ACC112 (cell line): ENCODE measurements at regions not wholly inside any gene's neighbourhood (a gene's known extent, or its start where the extent isn't known, plus 50 kb on each side); places are given as distances from the start of the nearest gene placed in this dataset.
"Not testable (repeated sequence)": the region's sequence is repeated elsewhere in the genome, so short reads cannot be mapped to it uniquely, and the experiment has no call there.

Experiments
- H2AFZ ChIP-seq: fragments of 200-600 bp; sonication (generic); one replicate; pipeline ENCODE4 v1.6.0; 2017; ENCODE audit warnings: antibody characterized with exemption, low read length; ENCODE audit not compliant: unreplicated experiment
- H3K27ac ChIP-seq: fragments of 200-600 bp; sonication (generic); 2 replicates; pipeline ENCODE4 v1.5.1; 2014; ENCODE audit warnings: low read depth, mild to moderate bottlenecking, antibody characterized with exemption, low read length, moderate library complexity
- H3K27me3 ChIP-seq: fragments of 200-600 bp; sonication (generic); 2 replicates; pipeline ENCODE4 v1.6.1; 2014; ENCODE audit warnings: mild to moderate bottlenecking, antibody characterized with exemption, low read length, moderate library complexity, mixed read lengths; ENCODE audit not compliant: insufficient read depth
- H3K36me3 ChIP-seq: fragments of 200-600 bp; sonication (generic); 2 replicates; pipeline ENCODE4 v1.6.1; 2016; ENCODE audit warnings: mild to moderate bottlenecking, antibody characterized with exemption, low read length, moderate library complexity, mixed read lengths; ENCODE audit not compliant: insufficient read depth
- H3K4me1 ChIP-seq: fragments of 200-600 bp; sonication (generic); one replicate; pipeline ENCODE4 v1.6.1; 2016; ENCODE audit warnings: low read length, mixed read lengths; ENCODE audit not compliant: insufficient read depth, unreplicated experiment, control insufficient read depth
- H3K4me3 ChIP-seq: fragments of 200-600 bp; sonication (generic); 2 replicates; pipeline ENCODE4 v1.5.1; 2014; ENCODE audit warnings: mild to moderate bottlenecking, low read depth, low read length
- H3K79me2 ChIP-seq: fragments of 200-600 bp; sonication (generic); one replicate; pipeline ENCODE4 v1.6.0; 2016; ENCODE audit warnings: low read length; ENCODE audit not compliant: control insufficient read depth, unreplicated experiment, insufficient read depth

DNA sequence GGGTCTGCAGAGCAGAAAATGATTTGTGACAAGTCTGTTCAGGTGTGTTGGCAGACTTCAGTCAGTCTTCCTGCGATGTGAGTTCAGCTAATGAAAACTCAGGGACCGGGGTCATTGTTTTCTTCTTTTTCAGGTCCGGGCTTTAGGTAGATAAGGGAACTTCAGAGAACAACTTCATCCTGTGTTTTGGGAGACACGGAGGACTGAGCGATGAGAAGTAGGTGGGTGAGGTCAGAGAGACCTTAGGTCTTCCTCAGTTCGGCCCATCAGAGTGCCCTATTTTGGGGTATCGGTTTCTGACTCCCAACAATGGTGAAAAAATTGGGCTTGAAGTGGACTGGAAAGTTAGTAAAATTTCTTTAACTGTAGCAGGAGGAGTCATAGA lies 88.9 kb upstream of the ATF7IP2 start:
- H3K27me3 ChIP-seq, result no peaks in the 10 kb centered on the region

DNA sequence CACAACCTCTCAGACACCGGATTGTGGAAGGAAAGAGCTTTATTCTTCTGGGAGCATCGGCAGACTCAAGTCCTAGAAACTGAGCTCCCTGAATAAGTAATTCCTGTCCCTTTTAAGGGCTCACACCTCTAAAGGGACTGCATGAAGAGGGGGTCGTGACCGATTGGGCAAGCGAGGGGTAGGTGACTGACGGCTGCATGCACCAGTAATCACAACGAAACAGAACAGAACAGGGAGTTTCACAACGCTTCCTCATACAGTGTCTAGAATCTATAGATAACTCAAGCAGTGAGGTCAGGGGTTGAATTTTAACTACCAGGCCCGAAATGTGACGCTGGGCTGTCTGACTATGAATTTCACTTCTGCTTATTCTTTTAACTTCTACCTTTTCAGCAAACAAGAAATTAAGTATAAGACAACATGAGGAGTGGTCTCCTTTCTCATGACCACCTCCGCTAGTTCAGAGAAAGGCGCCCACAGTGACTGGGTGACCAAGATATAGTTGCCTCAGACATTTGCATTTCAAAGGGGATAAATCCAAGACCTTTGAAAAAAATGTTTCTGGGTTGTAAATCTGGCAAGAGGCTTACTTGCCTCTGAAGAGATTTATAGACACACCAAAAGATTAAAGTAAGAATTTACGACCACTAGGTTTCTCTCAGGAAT lies 88.4 kb upstream of the ATF7IP2 start:
- no peak overlapping the region for H3K4me3 ChIP-seq
- H3K27ac ChIP-seq, result no peak overlapping the region

More for the DNA sequence above, 88.9 kb upstream of the ATF7IP2 start:
- Histone ChIP-seq H3K4me1 (no peaks in the 10 kb centered on the region), H2AFZ (no peak overlapping the region), H3K27ac (no peak overlapping the region), H3K36me3 (no peaks in the 10 kb centered on the region), H3K4me3 (no peak overlapping the region), H3K79me2 (no peaks in the 10 kb centered on the region)

DNA sequence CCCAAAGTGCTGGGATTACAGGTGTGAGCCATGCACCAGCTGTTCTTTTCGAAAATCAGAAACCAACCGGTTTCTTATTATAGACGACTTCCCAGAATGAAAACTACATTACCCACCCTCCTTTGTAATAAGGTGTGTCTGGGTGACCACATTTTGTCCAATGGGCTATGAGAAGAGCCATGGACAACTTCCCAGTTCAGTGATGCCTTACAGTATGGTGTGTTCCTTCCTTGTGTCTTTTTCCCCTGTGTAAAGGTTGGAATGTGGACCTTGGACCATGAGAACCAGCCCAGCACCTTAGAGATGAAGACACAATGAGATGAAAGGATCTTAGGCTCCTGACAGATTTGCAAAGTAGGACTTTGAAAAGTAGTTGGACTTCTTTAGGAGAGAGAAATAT lies 85.0 kb upstream of the ATF7IP2 start:
- Histone ChIP-seq H3K27me3 (no peaks in the 10 kb centered on the region), H3K27ac (no peak overlapping the region), H2AFZ (no peak overlapping the region), H3K4me1 (no peaks in the 10 kb centered on the region), H3K36me3 (no peaks in the 10 kb centered on the region), H3K79me2 (no peaks in the 10 kb centered on the region), H3K4me3 (no peak overlapping the region)

More for the DNA sequence above, 88.4 kb upstream of the ATF7IP2 start:
- Histone ChIP-seq H3K4me1 (no peaks in the 10 kb centered on the region), H2AFZ (no peak overlapping the region), H3K27me3 (no peaks in the 10 kb centered on the region), H3K36me3 (no peaks in the 10 kb centered on the region), H3K79me2 (no peaks in the 10 kb centered on the region)

DNA sequence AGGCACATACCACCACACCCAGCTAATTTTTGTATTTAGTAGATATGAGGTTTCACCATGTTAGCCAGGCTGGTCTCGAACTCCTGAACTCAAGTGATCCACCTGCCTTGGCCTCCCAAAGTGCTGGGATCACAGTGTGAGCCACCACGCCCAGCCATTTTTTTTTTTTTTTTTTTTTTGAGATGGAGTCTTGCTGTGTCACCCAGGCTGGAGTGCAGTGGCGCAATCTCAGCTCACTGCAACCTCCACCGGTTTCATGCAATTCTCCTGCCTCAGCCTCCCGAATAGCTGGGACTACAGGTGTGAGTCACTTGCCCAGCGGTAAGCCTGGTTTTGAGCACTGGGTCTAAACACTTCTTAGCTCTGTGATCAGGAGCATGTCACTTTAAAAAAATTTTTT lies 84.3 kb upstream of the ATF7IP2 start:
- not testable (repeated sequence) for H3K27ac ChIP-seq, H3K27me3 ChIP-seq, H3K4me3 ChIP-seq, H3K79me2 ChIP-seq, H3K36me3 ChIP-seq, H2AFZ ChIP-seq, H3K4me1 ChIP-seq

DNA sequence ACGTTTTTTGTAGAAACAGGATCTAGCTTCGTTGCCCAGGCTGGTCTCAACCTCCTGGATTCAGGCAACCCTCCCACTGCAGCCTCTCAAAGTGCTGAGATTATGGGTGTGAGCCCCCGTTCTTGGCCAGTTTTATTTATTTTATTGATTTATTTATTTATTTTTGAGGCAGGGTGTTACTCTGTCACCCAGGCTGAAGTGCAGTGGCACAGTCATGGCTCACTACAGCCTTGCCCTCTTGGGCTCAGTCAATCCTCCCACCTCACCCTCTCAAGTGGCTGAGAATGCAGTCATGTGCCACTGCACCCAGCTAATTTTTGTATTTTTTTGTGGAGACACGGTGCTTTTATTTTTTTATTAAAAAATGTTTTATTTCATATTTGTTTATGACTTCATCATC lies 79.9 kb upstream of the ATF7IP2 start:
- Histone ChIP-seq H3K36me3 (no peaks in the 10 kb centered on the region), H3K4me1 (no peaks in the 10 kb centered on the region), H3K79me2 (no peaks in the 10 kb centered on the region), H2AFZ (no peak overlapping the region), H3K27me3 (no peaks in the 10 kb centered on the region), H3K4me3 (no peak overlapping the region), H3K27ac (no peak overlapping the region)

DNA sequence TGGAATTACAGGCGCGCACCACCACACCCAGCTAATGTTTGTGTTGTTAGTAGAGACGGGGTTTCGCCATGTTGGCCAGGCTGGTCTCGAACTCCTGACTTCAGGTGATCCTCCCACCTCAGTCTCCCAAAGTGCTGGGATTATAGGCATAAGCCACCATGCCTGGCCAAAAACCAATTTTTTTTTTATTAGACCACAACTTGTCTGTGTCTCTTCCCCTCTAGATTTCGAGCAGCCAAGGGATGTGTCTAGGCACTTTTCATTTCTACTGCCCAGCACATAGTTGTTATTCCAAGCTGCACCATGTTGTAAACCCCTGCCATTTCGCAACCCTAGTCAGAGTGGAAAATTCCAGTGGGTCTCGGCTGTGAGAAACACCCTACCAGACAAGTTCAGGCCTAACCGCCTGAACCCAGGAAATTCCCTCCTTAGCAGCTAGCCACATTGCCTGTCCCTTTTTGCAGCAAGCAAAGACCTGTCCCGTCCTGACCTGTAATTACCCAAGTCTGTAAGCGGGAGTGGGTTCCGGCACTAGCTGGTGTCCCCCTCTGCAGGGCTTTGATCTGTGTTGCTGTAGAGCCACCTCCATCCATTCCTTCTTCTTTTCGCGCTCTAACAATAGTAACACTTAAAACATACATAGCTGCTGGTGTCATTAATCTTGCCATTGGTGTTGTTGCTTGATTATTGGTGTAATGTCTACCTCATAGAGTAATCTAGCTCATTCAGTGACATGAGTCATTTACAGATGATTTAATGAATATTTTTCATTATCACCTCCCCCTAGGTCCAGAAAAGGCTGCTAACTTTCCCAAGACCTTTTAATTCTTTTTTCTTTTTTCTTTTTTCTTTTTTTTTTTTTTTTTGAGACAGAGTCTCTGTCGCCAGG lies 77.3 kb upstream of the ATF7IP2 start:
- no peak overlapping the region for H2AFZ ChIP-seq
- no peaks in the 10 kb centered on the region for H3K79me2 ChIP-seq
- H3K4me1 ChIP-seq, result no peaks in the 10 kb centered on the region

DNA sequence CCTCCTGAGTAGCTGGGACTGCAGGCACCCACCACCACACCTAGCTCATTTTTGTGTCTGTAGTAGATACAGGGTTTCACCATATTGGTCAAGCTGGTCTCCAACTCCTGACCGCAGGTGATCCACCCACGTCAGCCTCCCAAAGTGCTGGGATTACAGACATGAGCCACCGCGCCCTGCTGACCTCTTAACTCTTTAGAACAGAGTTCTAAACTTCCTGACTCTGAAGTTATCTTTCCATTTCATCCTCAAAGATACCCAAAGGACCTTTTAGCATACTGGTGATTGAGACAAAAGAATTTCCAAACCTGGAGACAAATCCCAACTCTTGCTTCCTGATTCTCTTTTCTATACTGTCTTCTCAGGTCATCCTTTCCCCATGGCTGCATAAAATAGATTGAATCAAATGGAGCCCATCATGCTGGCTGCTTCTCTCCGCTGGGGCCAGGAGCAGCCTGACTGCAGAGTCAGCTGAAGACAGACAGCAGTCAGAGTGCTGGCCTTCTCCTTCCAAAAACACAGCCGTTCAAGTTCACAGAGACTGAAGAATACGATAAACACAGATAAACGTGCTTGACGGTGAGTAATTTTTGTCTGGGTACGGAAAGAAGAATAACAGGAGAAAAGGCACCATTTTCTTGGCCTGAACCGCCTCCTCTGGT lies 76.5 kb upstream of the ATF7IP2 start:
- Histone ChIP-seq H3K4me3 (no peak overlapping the region), H3K36me3 (no peaks in the 10 kb centered on the region), H3K79me2 (no peaks in the 10 kb centered on the region), H3K27me3 (no peaks in the 10 kb centered on the region), H3K27ac (no peak overlapping the region), H3K4me1 (no peaks in the 10 kb centered on the region), H2AFZ (no peak overlapping the region)

More for the DNA sequence above, 77.3 kb upstream of the ATF7IP2 start:
- H3K27ac ChIP-seq, result no peak overlapping the region
- H3K27me3 ChIP-seq, result no peaks in the 10 kb centered on the region
- no peaks in the 10 kb centered on the region for H3K36me3 ChIP-seq
- no peak overlapping the region for H3K4me3 ChIP-seq

DNA sequence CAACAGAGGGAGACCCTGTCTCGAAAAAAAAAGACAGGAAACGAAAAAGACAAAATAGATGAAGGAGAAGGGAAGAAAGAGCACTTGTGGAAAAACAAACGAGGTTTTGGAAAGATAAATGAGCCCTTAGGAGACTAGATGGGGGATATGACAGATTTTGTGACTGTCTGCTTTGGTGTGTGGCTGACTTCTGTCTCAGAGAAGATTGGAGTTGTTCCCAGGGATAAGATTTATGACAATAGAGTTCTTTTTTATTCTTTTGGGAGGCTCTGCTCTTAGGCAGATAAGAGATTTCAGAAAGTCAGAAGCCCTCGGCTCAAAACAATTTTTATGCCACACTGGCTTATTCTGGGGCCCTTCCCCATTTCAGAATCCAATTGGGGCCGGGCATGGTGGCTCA lies 73.9 kb upstream of the ATF7IP2 start:
- H3K27me3 ChIP-seq, result no peaks in the 10 kb centered on the region
- no peaks in the 10 kb centered on the region for H3K79me2 ChIP-seq
- no peak overlapping the region for H3K27ac ChIP-seq
- H2AFZ ChIP-seq, result no peak overlapping the region
- no peaks in the 10 kb centered on the region for H3K36me3 ChIP-seq
- H3K4me1 ChIP-seq, result no peaks in the 10 kb centered on the region
- no peak overlapping the region for H3K4me3 ChIP-seq

DNA sequence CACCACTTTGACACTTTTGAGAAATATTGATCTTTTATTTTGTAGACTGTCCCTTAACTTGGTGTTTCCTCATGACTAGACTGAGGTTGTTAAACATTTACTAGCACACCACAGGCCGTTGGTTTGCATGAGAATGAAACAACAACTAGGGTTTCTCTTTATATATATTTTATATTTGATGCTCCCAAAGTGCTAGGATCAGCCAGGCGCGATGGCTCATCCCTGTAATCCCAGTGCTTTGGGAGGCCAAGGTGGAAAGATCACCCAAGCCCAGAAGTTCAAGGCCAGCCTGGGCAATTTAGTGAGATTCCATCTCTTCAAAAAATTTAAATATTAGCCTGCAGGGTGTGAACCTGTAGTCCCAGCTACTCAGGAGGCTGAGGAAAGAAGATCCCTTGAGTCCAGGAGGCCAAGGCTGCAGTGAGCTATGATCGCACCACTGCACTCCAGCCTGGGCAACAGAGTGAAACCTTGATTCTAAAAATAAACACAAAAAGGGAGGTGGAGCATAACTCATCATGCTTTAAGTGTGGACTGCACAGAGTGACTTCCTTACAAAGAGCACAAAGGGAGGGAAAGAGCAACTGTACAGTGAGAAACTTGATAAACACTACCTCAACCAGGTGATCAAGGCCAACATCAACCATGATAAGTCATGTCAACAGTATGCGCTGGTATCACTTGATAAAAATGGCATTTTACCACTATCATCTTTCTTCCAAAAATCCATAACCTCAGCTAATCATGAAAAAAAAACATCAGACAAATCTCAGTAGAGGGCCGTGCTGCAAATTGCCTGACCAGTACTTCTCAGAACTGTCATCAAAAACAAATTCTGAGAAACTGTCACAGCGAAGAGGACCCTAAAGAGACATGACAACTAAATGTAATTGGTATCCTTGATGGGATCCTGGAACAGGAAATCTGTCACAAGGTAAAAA lies 72.8 kb upstream of the ATF7IP2 start:
- H2AFZ ChIP-seq, result no peak overlapping the region
- no peaks in the 10 kb centered on the region for H3K27me3 ChIP-seq
- H3K36me3 ChIP-seq, result no peaks in the 10 kb centered on the region
- no peaks in the 10 kb centered on the region for H3K4me1 ChIP-seq
- no peaks in the 10 kb centered on the region for H3K79me2 ChIP-seq
- H3K4me3 ChIP-seq, result no peak overlapping the region
- H3K27ac ChIP-seq, result no peak overlapping the region

DNA sequence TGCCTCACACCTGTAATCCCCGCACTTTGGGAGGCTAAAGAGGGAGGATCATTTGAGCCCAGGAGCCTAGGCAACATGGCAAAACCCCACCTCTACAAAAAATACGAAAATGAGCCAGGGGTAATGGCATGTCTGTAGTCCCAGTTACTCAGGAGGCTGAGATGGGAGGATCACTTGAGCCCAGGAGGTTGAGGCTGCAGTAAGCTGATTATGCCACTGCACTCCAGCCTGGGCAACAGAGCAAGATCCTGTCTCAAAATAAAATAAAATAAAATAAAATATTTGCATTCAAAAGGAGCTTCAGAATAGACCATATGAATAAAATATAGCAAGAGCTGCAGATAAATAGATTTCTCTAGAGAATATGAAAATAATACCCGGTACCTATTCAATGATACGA lies 71.5 kb upstream of the ATF7IP2 start:
- Histone ChIP-seq H3K27ac (no peak overlapping the region), H3K4me1 (no peaks in the 10 kb centered on the region), H3K79me2 (no peaks in the 10 kb centered on the region), H3K4me3 (no peak overlapping the region), H2AFZ (no peak overlapping the region), H3K36me3 (no peaks in the 10 kb centered on the region), H3K27me3 (no peaks in the 10 kb centered on the region)
